Body of pancreas (tissue), 4 donors: ENCODE measurements at regions not wholly inside any gene's neighbourhood (a gene's known extent, or its start where the extent isn't known, plus 50 kb on each side); places are given as distances from the start of the nearest gene placed in this dataset.

Experiments
- ATAC-seq: fragments of 150-250 bp; one replicate; pipeline ENCODE4 v1.9.1; 2016
- DNase-seq, 4 donors: peaks; one replicate each; pipeline ENCODE4 v3.0.0-alpha.2; 2019
- H3K27ac ChIP-seq, 4 donors: fragments of 200-600 bp; sonication (generic); 1 replicate in 3 of 4; 2 replicates in 1 of 4; pipeline versions ENCODE4 v1.5.1 to v1.6.1; 2016 to 2019; ENCODE audit warnings: mild to moderate bottlenecking in 1 of 4, mixed read lengths in 1 of 4, moderate library complexity in 1 of 4
- H3K27me3 ChIP-seq, 2 donors: fragments of 200-600 bp; sonication (generic); one replicate each; pipeline ENCODE4 v1.6.0; 2016; ENCODE audit warnings: mild to moderate bottlenecking in 1 of 2
- H3K36me3 ChIP-seq, 2 donors: fragments of 200-600 bp; sonication (generic); replicated peaks in 1 of 2; 2 replicates each; pipeline ENCODE4 v1.5.1; 2016; ENCODE audit warnings: low read depth in 2 of 2; ENCODE audit not compliant: insufficient read depth in 1 of 2
- H3K4me1 ChIP-seq: fragments of 200-600 bp; sonication (generic); one replicate; pipeline ENCODE4 v1.6.0; 2016
- H3K4me3 ChIP-seq, 2 donors: fragments of 200-600 bp; sonication (generic); 1 replicate in 1 of 2; 2 replicates in 1 of 2; pipeline ENCODE4 v1.5.1; 2016 to 2019
- H3K9me3 ChIP-seq, 3 donors: fragments of 200-600 bp; sonication (generic); 1 replicate in 2 of 3; 2 replicates in 1 of 3; pipeline ENCODE4 v1.5.1; 2016
- CTCF ChIP-seq, 7 experiments: fragments of 450-650 bp in 4 of 7; fragments of 200-600 bp in 3 of 7; sonication (generic) in 3 of 7; IDR thresholded peaks; one replicate each; pipeline ENCODE4 v1.5.1; 2016 to 2019; ENCODE audit warnings: antibody characterized with exemption in 7 of 7
- POLR2A ChIP-seq, 3 donors: fragments of 450-650 bp; IDR thresholded peaks; one replicate each; pipeline ENCODE4 v1.6.1; 2016; ENCODE audit warnings: antibody characterized with exemption in 3 of 3, mild to moderate bottlenecking in 2 of 3
- WGBS, 2 donors: methylation state at CpG; one replicate each; pipeline ENCODE4 v1.1.5; 2017; 5-methylcytosine and 5-hydroxymethylcytosine counted together
- intact Hi-C: fragments of 100-400 bp; cut with DNase I; formaldehyde crosslinking; loops from one replicate; pipeline ENCODE4 v1.15.1; 2023

GRCh38 chr2:238997684-238998083 is 149.8 kb downstream of the TWIST2 start:
- ATAC-seq (no peak), DNase-seq (no peak)
- Histone ChIP-seq H3K27me3 (no peaks in the 10 kb centered on the region), H3K27ac (no peak overlapping the region), H3K9me3 (no peaks in the 10 kb centered on the region), H3K4me3 (no peak overlapping the region), H3K36me3 (no peaks in the 10 kb centered on the region), H3K4me1 (no peaks in the 10 kb centered on the region)
- intact Hi-C loops: no loop called here
- no peak for TF ChIP-seq CTCF (IDR thresholded peaks at IDR 0.05)
- no peak for TF ChIP-seq POLR2A (IDR thresholded peaks at IDR 0.05)
- WGBS, 2 donors: 73 to 87% methylated on average over 7 to 10 of the region's 10 CpGs
